HUES64 (cell line): ENCODE measurements at regions not wholly inside any gene's neighbourhood (a gene's known extent, or its start where the extent isn't known, plus 50 kb on each side); places are given as distances from the start of the nearest gene placed in this dataset.

Experiments used
- H3K27ac ChIP-seq: 2 replicates; pipeline ENCODE4 v1.7.0; 2013; ENCODE audit warnings: low read depth, low read length, inconsistent platforms
- H3K27me3 ChIP-seq: 2 replicates; pipeline ENCODE4 v1.6.1; 2013; ENCODE audit warnings: mild to moderate bottlenecking, low read length; ENCODE audit not compliant: insufficient read depth
- H3K36me3 ChIP-seq: 2 replicates; pipeline ENCODE4 v1.6.1; 2013; ENCODE audit warnings: mild to moderate bottlenecking, low read length; ENCODE audit not compliant: insufficient read depth
- H3K4me1 ChIP-seq: 2 replicates; pipeline ENCODE4 v1.6.1; 2013; ENCODE audit warnings: mild to moderate bottlenecking, low read length, moderate library complexity; ENCODE audit not compliant: insufficient read depth
- H3K4me3 ChIP-seq: 2 replicates; pipeline ENCODE4 v1.5.1; 2013; ENCODE audit warnings: mild to moderate bottlenecking, low read length, moderate library complexity
- H3K9ac ChIP-seq: 2 replicates; pipeline ENCODE4 v1.6.1; 2013; ENCODE audit warnings: mild to moderate bottlenecking, low read depth, low read length
- H3K9me3 ChIP-seq: 2 replicates; pipeline ENCODE4 v1.6.1; 2013; ENCODE audit warnings: low read depth, low read length; ENCODE audit not compliant: insufficient read depth
- WGBS: fragments of 150-250, 120-280 bp; methylation state at CpG from one replicate; pipeline ENCODE4 v1.1.7; 2013; ENCODE audit warnings: missing lambda C conversion rate; 5-methylcytosine and 5-hydroxymethylcytosine counted together

- Histone ChIP-seq H3K27me3 (no peaks in the 10 kb centered on the region), H3K9ac (no peak overlapping the region), H3K36me3 (no peaks in the 10 kb centered on the region), H3K9me3 (no peaks in the 10 kb centered on the region), H3K4me3 (no peak overlapping the region), H3K27ac (no peak overlapping the region), H3K4me1 (no peaks in the 10 kb centered on the region)
Observed at GRCh38 chr18:29883114-29883513, 1159.4 kb downstream of the DSC3 start.

- no peak overlapping the region for H3K4me3 ChIP-seq
- H3K27me3 ChIP-seq: no peaks in the 10 kb centered on the region
- H3K27ac ChIP-seq: no peak overlapping the region
- H3K9me3 ChIP-seq: peaks cover 4% of the 10 kb centered on the region; the same call in 1 of the 2 replicates
- H3K36me3 ChIP-seq: no peaks in the 10 kb centered on the region
- no peaks in the 10 kb centered on the region for H3K4me1 ChIP-seq
- no CpG with 5 or more reads among the region's 1 CpG for WGBS
- H3K9ac ChIP-seq: no peak overlapping the region
Observed at GRCh38 chr18:29882620-29883019, 1159.9 kb downstream of the DSC3 start.

- no peak overlapping the region for H3K9ac ChIP-seq
- WGBS: 92% methylated on average over 2 of the region's 2 CpGs
- no peaks in the 10 kb centered on the region for H3K4me1 ChIP-seq
- H3K4me3 ChIP-seq: no peak overlapping the region
- no peaks in the 10 kb centered on the region for H3K36me3 ChIP-seq
- peaks cover 13% of the 10 kb centered on the region; the same call in 1 of the 2 replicates for H3K9me3 ChIP-seq
- no peak overlapping the region for H3K27ac ChIP-seq
- no peaks in the 10 kb centered on the region for H3K27me3 ChIP-seq
Observed at GRCh38 chr18:29879763-29880162, 1162.8 kb downstream of the DSC3 start.

- Histone ChIP-seq H3K27ac (no peak overlapping the region), H3K4me3 (no peak overlapping the region), H3K27me3 (no peaks in the 10 kb centered on the region), H3K36me3 (no peaks in the 10 kb centered on the region), H3K4me1 (no peaks in the 10 kb centered on the region), H3K9ac (no peak overlapping the region), H3K9me3 (peaks cover 13% of the 10 kb centered on the region; the same call in 1 of the 2 replicates)
- 91% methylated on average over 3 of the region's 3 CpGs for WGBS
Observed at GRCh38 chr18:29874519-29875098, 1167.9 kb downstream of the DSC3 start.

GRCh38 chr18:29873211-29873610 lies 1169.3 kb downstream of the DSC3 start:
- no peak overlapping the region for H3K9ac ChIP-seq
- 96% methylated on average over 8 of the region's 8 CpGs for WGBS
- no peak overlapping the region for H3K4me3 ChIP-seq
- no peaks in the 10 kb centered on the region for H3K36me3 ChIP-seq
- no peaks in the 10 kb centered on the region for H3K4me1 ChIP-seq
- peaks cover 13% of the 10 kb centered on the region; the same call in 1 of the 2 replicates for H3K9me3 ChIP-seq
- no peaks in the 10 kb centered on the region for H3K27me3 ChIP-seq
- H3K27ac ChIP-seq: no peak overlapping the region

GRCh38 chr18:29871246-29871645 lies 1171.3 kb downstream of the DSC3 start:
- 96% methylated on average over 2 of the region's 2 CpGs for WGBS
- Histone ChIP-seq H3K36me3 (no peaks in the 10 kb centered on the region), H3K9me3 (no peaks in the 10 kb centered on the region), H3K27ac (no peak overlapping the region), H3K9ac (no peak overlapping the region), H3K4me3 (no peak overlapping the region), H3K4me1 (no peaks in the 10 kb centered on the region), H3K27me3 (no peaks in the 10 kb centered on the region)

GRCh38 chr18:29862824-29863223 lies 1179.7 kb downstream of the DSC3 start:
- Histone ChIP-seq H3K4me3 (no peak overlapping the region), H3K9me3 (no peaks in the 10 kb centered on the region), H3K36me3 (no peaks in the 10 kb centered on the region), H3K27ac (no peak overlapping the region), H3K27me3 (no peaks in the 10 kb centered on the region; the same call in 1 of the 2 replicates), H3K4me1 (peaks cover 10% of the 10 kb centered on the region), H3K9ac (no peak overlapping the region)
- WGBS: no CpG with 5 or more reads among the region's 1 CpG

GRCh38 chr18:29855637-29856036 lies 1186.9 kb downstream of the DSC3 start:
- no peak overlapping the region for H3K4me3 ChIP-seq
- H3K9me3 ChIP-seq: no peaks in the 10 kb centered on the region
- 97% methylated on average over 1 of the region's 1 CpG for WGBS
- no peaks in the 10 kb centered on the region for H3K36me3 ChIP-seq
- H3K9ac ChIP-seq: no peak overlapping the region
- H3K27me3 ChIP-seq: no peaks in the 10 kb centered on the region
- no peaks in the 10 kb centered on the region for H3K4me1 ChIP-seq
- no peak overlapping the region for H3K27ac ChIP-seq

- H3K4me1 ChIP-seq: no peaks in the 10 kb centered on the region
- H3K4me3 ChIP-seq: no peak overlapping the region
- H3K27me3 ChIP-seq: no peaks in the 10 kb centered on the region
- no peaks in the 10 kb centered on the region for H3K36me3 ChIP-seq
- H3K27ac ChIP-seq: no peak overlapping the region
- H3K9me3 ChIP-seq: no peaks in the 10 kb centered on the region
- H3K9ac ChIP-seq: no peak overlapping the region
Observed at GRCh38 chr18:29853126-29853525, 1189.4 kb downstream of the DSC3 start.

- H3K27ac ChIP-seq: no peak overlapping the region
- no peaks in the 10 kb centered on the region for H3K9me3 ChIP-seq
- H3K4me3 ChIP-seq: no peak overlapping the region
- WGBS: 98% methylated on average over 1 of the region's 1 CpG
- H3K36me3 ChIP-seq: no peaks in the 10 kb centered on the region
- H3K27me3 ChIP-seq: no peaks in the 10 kb centered on the region
- H3K4me1 ChIP-seq: no peaks in the 10 kb centered on the region
- H3K9ac ChIP-seq: no peak overlapping the region
Observed at GRCh38 chr18:29849144-29849543, 1193.4 kb downstream of the DSC3 start.

GRCh38 chr18:29841631-29842030 lies 1200.9 kb downstream of the DSC3 start:
- no peak overlapping the region for H3K4me3 ChIP-seq
- no peaks in the 10 kb centered on the region for H3K4me1 ChIP-seq
- no peak overlapping the region for H3K27ac ChIP-seq
- no peaks in the 10 kb centered on the region for H3K36me3 ChIP-seq
- no peaks in the 10 kb centered on the region for H3K27me3 ChIP-seq
- WGBS: 95% methylated on average over 2 of the region's 3 CpGs
- no peak overlapping the region for H3K9ac ChIP-seq
- H3K9me3 ChIP-seq: no peaks in the 10 kb centered on the region

GRCh38 chr18:29840089-29840488 lies 1202.5 kb downstream of the DSC3 start:
- no peak overlapping the region for H3K9ac ChIP-seq

More at GRCh38 chr18:29840089-29840488, 1202.5 kb downstream of the DSC3 start:
- Histone ChIP-seq H3K9me3 (no peaks in the 10 kb centered on the region), H3K27me3 (no peaks in the 10 kb centered on the region), H3K4me3 (no peak overlapping the region), H3K4me1 (peaks cover 4% of the 10 kb centered on the region; the same call in 1 of the 2 replicates), H3K27ac (no peak overlapping the region), H3K36me3 (no peaks in the 10 kb centered on the region)
